ENCODE measurements at regions not wholly inside any gene's neighbourhood (a gene's known extent, or its start where the extent isn't known, plus 50 kb on each side); places are given as distances from the start of the nearest gene placed in this dataset.

- TF ChIP-seq SRF (IDR thresholded peaks at IDR 0.05; ENCODE audit: low read depth, low read length) (no peak), ZNF335 (CRISPR knock-in tag; IDR thresholded peaks at IDR 0.05) (no peak), ZBTB25 (CRISPR knock-in tag; IDR thresholded peaks at IDR 0.05) (no peak), ZNF605 (CRISPR knock-in tag; IDR thresholded peaks at IDR 0.05) (no peak), CEBPZ (IDR thresholded peaks at IDR 0.05; ENCODE audit: low read length) (no peak), ZNF792 (CRISPR knock-in tag; IDR thresholded peaks at IDR 0.05) (no peak), TAF1 (CRISPR knock-in tag; IDR thresholded peaks at IDR 0.05) (no peak), ZNF274 (CRISPR knock-in tag; IDR thresholded peaks at IDR 0.05) (no peak), ZBTB21 (CRISPR knock-in tag; IDR thresholded peaks at IDR 0.05) (no peak), ZNF263 (CRISPR knock-in tag; IDR thresholded peaks at IDR 0.05) (no peak)
Measured at GRCh38 chr5:82494942-82495341, 216.8 kb upstream of the RPS23 start.

All from HepG2 (cell line).